ENCODE measurements at regions not wholly inside any gene's neighbourhood (a gene's known extent, or its start where the extent isn't known, plus 50 kb on each side); places are given as distances from the start of the nearest gene placed in this dataset.

DNA sequence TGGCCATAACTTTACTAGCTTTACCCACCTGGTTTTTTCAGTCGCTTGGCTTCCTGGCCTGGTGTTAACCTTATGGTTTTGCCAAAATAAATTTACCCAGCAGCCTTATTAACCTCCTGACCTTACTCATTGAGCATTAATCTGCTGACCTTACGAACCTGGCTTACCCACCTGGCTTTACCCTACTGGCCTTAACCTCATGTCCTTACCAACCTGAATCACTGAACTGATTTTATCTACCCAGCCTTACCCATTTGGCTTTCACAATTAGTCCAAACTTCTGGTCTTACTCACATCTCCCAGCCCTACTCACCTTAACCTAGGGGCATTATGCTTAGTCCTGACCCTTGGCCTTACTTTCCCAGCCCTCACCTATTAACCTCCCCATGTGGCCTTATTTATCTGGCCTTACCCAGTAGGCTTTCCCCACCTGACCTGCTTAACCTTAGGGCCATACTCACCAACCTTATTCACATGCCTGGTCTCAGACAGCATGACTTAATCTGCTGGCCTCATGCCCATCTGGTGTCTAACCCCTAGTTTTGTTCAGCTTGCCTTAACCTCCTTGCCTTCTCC is 93.4 kb downstream of the IL12A start:
- Mint-ChIP-seq H3K4me3 (no peak overlapping the region), H3K4me1 (no peaks in the 10 kb centered on the region), H3K27ac (ENCODE audit: unreplicated experiment) (no peak overlapping the region), H3K9me3 (no peaks in the 10 kb centered on the region), H3K36me3 (ENCODE audit: low read depth) (no peaks in the 10 kb centered on the region), H3K27me3 (ENCODE audit: low read depth) (no peaks in the 10 kb centered on the region)
- no peak for DNase-seq (ENCODE audit: low read depth, low spot score)
- TF ChIP-seq, protein P1, sequence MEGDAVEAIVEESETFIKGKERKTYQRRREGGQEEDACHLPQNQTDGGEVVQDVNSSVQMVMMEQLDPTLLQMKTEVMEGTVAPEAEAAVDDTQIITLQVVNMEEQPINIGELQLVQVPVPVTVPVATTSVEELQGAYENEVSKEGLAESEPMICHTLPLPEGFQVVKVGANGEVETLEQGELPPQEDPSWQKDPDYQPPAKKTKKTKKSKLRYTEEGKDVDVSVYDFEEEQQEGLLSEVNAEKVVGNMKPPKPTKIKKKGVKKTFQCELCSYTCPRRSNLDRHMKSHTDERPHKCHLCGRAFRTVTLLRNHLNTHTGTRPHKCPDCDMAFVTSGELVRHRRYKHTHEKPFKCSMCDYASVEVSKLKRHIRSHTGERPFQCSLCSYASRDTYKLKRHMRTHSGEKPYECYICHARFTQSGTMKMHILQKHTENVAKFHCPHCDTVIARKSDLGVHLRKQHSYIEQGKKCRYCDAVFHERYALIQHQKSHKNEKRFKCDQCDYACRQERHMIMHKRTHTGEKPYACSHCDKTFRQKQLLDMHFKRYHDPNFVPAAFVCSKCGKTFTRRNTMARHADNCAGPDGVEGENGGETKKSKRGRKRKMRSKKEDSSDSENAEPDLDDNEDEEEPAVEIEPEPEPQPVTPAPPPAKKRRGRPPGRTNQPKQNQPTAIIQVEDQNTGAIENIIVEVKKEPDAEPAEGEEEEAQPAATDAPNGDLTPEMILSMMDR (conservative IDR thresholded peaks at IDR 0.05), result no peak

DNA sequence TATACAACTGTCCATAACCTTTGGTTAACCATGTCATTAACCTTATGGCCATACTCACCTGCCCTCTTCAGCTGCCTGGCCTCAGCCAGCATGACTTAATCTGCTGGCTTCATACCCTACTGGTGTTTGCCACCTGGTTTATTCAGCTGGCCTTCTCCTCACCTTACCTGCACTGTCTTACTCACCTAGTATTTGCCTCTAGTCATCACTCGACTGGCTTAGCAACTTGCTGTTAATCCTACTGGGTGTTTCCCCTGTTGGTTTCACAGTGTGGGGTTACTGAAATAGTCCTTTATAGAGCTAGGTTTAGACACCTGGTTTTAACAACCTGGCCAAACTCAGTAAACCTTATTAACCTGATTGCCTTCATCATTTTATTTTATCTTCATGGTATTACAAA is 96.4 kb downstream of the IL12A start:
- TF ChIP-seq, protein P1 (conservative IDR thresholded peaks at IDR 0.05), result no peak
- H3K4me3 Mint-ChIP-seq, result no peak overlapping the region

DNA sequence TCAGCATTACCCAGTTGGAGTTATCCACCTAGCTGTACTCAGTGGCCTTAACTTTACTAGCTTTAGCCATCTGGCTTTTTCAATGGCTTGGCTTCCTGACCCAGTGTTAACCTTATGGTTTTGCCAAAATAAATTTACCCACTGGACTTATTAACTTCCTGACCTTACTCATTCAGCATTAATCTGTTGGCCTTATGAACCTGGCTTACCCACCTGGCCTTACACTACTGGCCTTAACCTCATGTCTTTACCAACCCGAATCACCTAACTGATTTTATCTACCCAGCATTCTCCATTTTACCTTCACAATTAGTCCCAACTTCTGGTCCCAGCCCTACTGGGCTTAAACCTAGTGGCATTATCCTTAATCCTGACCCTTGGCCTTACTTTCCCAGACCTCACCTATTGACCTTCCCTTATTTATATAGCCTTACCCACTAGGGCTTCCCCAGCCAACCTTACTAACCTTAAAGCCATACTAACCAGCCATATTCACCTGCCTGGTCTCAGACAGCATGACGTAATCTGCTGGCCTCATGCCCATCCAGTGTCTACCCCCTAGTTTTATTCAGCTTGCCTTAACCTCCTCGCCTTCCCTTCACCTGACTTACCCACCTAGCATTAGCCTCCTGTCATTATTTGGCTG is 100.0 kb downstream of the IL12A start:
- Mint-ChIP-seq H3K36me3 (ENCODE audit: low read depth) (no peaks in the 10 kb centered on the region), H3K27ac (ENCODE audit: unreplicated experiment) (no peak overlapping the region)
- DNase-seq (ENCODE audit: low read depth, low spot score), result no peak

More for the DNA sequence above, 96.4 kb downstream of the IL12A start:
- Mint-ChIP-seq H3K9me3 (peaks cover 9% of the 10 kb centered on the region), H3K36me3 (ENCODE audit: low read depth) (no peaks in the 10 kb centered on the region), H3K4me1 (no peaks in the 10 kb centered on the region), H3K27me3 (ENCODE audit: low read depth) (no peaks in the 10 kb centered on the region), H3K27ac (ENCODE audit: unreplicated experiment) (no peak overlapping the region)
- DNase-seq (ENCODE audit: low read depth, low spot score), result no peak

DNA sequence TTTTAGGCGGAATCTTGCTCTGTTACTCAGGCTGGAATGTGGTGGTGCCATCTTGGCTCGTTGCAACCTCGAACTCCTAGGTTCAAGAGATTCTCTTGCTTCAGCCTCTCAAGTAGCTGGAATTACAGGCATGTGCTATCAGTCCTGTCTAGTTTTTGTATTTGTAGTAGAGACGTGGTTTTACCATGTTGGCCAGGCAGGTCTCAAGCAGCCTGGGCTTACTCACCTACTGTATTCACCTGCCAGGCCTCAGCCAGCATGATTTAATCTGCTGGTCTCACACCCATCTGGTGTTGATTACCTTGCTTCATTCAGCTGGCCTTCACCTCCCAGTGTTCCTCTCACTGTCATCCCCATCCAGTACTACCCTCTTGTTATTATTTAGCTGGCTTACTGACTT is 102.0 kb downstream of the IL12A start:
- peaks cover 9% of the 10 kb centered on the region for H3K9me3 Mint-ChIP-seq
- H3K27ac Mint-ChIP-seq (ENCODE audit: unreplicated experiment), result no peak overlapping the region
- H3K27me3 Mint-ChIP-seq (ENCODE audit: low read depth), result no peaks in the 10 kb centered on the region
- DNase-seq (ENCODE audit: low read depth, low spot score), result no peak
- TF ChIP-seq, protein P1 (conservative IDR thresholded peaks at IDR 0.05), result no peak
- H3K4me3 Mint-ChIP-seq, result no peak overlapping the region
- H3K36me3 Mint-ChIP-seq (ENCODE audit: low read depth), result no peaks in the 10 kb centered on the region
- H3K4me1 Mint-ChIP-seq, result no peaks in the 10 kb centered on the region

More for the DNA sequence above, 100.0 kb downstream of the IL12A start:
- H3K4me3 Mint-ChIP-seq, result no peak overlapping the region
- no peaks in the 10 kb centered on the region for H3K4me1 Mint-ChIP-seq
- H3K9me3 Mint-ChIP-seq, result peaks cover 9% of the 10 kb centered on the region
- no peaks in the 10 kb centered on the region for H3K27me3 Mint-ChIP-seq (ENCODE audit: low read depth)
- TF ChIP-seq, protein P1 (conservative IDR thresholded peaks at IDR 0.05), result no peak

DNA sequence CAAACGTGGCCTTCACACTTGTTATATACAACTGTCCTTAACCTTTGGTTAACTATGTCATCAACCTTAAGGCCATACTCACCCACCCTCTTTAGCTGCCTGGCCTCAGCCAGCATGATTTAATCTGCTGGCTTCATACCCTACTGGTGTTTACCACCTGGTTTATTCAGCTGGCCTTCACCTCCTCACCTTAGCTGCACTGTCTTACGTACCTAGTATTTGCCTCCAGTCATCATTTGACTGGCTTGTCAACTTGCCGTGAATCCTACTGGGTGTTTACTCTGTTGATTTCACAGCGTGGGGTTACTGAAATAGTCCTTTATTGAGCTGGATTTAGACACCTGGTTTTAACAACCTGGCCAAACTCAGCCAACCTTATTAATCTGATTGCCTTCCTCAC is 102.8 kb downstream of the IL12A start:
- Mint-ChIP-seq H3K27me3 (ENCODE audit: low read depth) (no peaks in the 10 kb centered on the region), H3K9me3 (peaks cover 9% of the 10 kb centered on the region), H3K36me3 (ENCODE audit: low read depth) (no peaks in the 10 kb centered on the region), H3K4me1 (no peaks in the 10 kb centered on the region), H3K4me3 (no peak overlapping the region), H3K27ac (ENCODE audit: unreplicated experiment) (no peak overlapping the region)
- no peak for DNase-seq (ENCODE audit: low read depth, low spot score)
- TF ChIP-seq, protein P1 (conservative IDR thresholded peaks at IDR 0.05), result no peak

Data from neural crest cell (in vitro differentiated cells).